ENCODE measurements at regions not wholly inside any gene's neighbourhood (a gene's known extent, or its start where the extent isn't known, plus 50 kb on each side); places are given as distances from the start of the nearest gene placed in this dataset.

DNA sequence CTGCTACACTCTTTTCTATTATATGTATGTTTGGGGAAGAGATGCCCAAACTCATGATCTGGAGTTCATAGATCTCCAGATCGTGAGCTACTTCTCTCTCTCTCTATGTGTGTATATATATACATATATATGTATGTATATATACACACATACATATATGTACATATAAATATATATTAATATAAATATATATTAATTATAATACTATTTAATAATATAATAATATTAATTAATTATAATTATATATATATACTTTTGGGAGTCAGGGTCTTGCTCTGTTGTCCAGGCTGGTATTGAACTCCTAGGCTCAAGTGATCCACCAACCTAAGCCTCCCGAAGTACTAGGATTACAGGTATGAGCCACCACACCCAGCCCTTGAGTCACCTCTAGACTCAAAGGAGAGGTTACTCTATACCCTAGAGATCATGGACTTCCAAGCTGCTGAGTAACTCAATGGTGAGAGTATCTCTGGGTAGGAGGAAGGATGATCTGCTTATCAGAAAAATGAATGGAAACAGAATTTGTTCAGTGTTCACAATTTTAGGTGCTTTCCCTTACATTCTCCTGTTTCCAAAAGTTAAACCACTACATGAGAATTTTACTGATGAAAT lies 463.5 kb upstream of the TRIB2 start:
- no peak for DNase-seq (ENCODE audit: low spot score)

DNA sequence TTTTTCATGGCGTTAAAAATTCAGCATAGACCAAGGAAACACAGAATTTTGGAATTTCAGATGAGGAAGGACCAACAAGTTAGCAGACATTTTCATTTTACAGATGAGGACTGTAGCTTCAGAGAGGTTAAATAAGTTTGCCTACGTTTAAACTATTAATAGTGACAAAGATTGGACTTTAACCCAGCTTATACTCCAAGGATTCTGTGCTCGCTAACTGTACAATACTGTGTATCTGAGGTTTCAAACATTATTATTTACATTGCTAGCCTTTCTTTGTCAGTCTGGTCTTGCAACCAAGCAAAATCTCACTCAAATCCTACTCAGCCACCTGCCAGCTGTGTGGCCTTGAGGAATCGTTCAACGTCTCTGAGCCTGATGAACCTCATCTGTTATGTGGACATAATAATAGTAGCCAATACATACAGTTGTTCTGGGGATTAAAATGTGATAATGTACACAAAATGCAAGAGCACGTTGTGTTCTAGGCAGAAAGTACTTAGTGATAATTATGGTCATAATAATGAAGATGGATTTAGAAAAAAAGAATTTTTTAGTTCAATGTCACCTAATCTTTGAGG lies 462.4 kb upstream of the TRIB2 start:
- no peak for DNase-seq (ENCODE audit: low spot score)

DNA sequence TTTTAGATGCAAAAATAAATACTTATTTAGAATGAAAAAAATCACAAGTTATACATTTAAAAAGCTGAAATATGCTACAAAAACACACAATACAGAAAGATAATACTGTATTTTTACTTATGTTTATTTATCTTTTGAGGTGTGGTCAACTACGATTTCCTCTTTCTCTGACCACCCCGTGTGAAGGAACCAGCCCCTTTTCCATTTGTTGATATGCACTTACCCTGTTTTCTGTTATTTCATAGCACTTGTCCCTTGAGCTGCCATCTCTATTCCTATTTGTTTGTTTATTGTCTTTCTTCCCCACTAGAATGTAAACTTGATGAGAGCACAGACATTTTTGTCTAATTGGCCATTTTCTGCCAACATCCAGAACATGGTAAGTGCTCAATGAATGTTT lies 460.5 kb upstream of the TRIB2 start:
- DNase-seq (ENCODE audit: low spot score) = no peak

DNA sequence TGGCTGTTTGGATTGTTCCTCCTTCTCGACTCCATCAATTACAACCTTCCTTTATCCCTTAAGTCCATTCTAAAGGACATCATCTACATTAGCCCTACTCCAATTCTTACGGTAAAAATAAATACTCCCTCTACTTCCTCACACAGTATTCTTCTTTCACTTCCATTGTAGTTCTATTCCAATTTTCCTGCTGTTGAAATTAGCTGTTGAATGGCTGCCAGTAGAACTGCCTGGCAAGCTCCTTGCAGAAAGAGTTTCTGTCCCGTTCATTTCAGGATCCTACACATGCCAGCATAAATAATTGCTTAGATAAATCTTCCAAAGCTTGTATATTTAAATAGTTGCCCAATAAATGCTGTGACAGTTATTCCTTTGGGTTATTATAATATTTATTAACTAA lies 459.3 kb upstream of the TRIB2 start:
- DNase-seq (ENCODE audit: low spot score) = no peak

DNA sequence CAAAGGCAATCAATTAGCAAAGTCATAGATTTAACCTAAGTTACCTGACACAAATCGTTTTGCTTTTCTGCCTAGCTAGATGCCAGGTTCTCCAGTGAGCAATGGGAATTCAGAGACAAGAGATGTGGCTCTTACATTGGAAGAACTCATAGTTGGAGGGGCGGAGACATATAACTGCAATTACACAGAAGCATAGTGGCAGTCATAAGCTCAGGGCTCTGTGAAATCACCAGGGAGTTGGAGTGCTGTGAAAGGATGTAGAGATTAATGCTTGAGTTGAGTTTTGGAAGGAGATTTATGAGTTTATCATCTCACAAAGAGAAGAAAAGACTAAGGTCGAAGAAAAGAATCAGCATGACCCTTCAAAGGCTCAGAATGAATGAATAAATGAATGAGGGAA lies 457.2 kb upstream of the TRIB2 start:
- DNase-seq (ENCODE audit: low spot score) = no peak

DNA sequence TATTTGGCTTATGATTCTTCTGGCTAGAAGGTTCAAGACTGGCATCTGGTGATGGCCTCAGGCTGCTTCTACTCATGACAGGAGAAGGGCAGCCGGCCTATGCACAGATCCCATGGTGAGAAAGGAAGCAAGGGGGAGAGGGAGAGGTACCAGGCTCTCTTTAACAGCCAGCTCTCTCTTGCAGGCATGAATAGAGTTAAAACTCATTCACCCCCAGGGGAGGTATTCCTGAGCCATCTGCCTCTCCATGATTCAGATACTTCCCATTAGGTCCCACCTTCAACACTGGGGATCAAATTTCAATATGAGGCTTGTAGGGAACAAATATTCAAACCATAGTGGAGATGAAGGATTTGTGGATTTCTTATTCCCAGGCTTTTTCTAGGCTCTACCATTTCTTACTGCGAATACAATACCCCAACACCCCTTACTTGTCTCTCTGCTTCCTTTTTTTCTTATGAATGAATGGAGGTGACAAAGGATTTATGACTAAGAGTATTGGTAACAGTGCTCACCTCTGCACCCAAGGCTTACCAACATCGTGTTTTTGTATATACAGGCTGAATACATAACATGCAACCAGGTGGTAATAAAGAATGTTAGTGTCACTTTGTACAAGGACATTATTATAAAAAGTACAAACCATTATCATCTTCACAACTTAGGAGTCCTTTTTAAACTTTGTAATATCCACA lies 454.6 kb upstream of the TRIB2 start:
- DNase-seq (ENCODE audit: low spot score) = no peak

- DNase-seq (ENCODE audit: low spot score) = no peak
Observed at GRCh38 chr2:12262681-12263436, 453.9 kb upstream of the TRIB2 start.

DNA sequence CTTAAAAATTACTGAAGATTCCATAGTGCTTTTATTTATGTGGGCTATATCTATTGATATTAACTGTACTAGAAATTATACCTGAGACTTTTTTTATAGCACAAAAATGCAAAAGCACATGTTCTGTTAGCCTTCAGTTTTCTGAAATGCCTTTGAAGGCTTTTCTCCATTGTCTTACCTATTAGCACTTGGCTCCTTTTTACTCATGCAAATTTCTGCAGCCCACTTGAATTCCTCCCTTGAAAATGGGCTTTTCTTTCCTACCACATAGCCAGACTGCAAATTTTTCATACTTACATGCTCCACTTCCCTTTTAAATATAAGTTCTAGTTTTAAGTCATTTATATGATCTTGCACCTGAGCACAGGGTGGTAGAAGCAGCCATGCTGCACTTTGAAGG lies 453.0 kb upstream of the TRIB2 start:
- DNase-seq (ENCODE audit: low spot score) = no peak

- no peak for DNase-seq (ENCODE audit: low spot score)
Observed at GRCh38 chr2:12264146-12264545, 452.6 kb upstream of the TRIB2 start.

GRCh38 chr2:12265646-12266045 lies 451.1 kb upstream of the TRIB2 start:
- no peak for DNase-seq (ENCODE audit: low spot score)

DNA sequence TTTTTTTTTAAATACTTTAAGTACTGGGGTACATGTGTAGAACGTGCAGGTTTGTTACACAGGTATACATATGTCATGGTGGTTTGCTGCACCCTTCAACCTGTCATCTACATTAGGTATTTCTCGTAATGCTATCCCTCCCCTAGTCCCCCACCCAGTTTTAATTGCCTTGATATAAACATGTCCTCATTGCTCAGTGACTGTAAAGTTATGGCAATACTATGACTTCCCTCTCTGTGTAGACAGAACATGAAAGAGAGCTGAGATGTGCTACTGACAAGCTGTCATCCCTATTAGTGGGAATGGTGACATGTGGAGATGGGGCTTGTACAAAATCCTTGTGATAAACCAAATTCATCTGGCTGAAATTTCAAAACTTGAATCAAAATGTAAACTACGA lies 449.7 kb upstream of the TRIB2 start:
- DNase-seq (ENCODE audit: low spot score) = no peak

DNA sequence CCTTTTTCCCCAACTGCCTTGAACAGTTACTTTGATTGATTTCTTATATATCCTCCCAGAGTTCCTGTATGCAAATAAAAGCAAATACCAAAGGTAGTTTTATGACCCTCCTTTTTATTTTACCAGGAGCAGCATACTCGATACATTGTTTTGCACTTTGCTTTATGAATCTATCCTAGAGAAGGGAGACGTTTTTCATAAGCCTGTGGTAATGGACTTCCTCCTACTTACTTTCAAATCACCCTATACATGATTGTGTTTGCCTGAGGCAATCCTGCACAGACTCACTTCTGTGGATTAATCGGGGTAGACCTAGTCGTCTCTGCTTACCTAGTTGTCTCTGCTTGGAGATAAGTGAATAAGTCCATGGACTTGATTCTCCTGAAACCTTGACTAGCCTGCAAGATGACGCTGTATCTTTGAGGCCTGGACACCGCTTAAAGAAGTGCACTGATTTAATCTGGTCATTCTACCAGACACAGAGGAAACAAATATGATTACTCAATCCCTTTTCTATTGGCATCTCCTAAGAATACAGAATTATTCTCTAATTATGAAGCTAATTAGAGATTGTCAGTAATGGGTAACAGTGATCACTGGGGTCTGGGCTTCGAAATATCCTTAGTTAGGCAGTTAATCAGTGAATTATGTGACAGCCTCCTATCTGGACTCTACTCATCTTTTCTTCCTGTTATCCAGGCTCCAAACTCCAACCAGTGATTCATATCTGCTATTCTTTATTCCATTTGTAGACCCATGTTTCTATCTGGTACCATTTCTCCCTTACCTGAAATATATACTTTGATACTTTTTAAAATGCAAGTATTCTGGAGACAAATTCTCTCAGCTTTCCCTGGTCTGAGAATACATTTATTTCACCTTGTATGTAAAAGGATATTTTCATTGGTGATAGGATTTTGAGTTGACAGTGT lies 447.4 kb upstream of the TRIB2 start:
- no peak for DNase-seq (ENCODE audit: low spot score)

GRCh38 chr2:12270876-12271588 lies 445.7 kb upstream of the TRIB2 start:
- DNase-seq (ENCODE audit: low spot score) = no peak

DNA sequence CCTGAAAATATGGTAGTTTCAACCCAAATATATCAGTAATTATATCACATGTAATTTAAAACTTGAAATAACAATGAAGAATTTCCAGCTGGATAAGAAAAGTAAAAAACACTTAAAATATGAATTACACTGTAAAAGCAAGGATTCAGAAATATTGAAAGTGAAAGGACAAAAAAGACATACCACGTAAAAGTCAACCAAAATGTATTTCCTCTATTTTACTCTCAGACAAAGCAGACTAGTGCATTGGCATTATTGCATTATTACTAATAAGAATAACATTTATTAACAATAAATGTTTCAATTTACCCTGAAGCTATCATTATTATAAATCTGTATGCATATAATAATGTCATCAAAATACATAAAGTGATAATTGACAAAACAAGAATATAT lies 445.1 kb upstream of the TRIB2 start:
- DNase-seq (ENCODE audit: low spot score) = no peak

GRCh38 chr2:12273111-12273510 lies 443.6 kb upstream of the TRIB2 start:
- DNase-seq (ENCODE audit: low spot score) = no peak

DNA sequence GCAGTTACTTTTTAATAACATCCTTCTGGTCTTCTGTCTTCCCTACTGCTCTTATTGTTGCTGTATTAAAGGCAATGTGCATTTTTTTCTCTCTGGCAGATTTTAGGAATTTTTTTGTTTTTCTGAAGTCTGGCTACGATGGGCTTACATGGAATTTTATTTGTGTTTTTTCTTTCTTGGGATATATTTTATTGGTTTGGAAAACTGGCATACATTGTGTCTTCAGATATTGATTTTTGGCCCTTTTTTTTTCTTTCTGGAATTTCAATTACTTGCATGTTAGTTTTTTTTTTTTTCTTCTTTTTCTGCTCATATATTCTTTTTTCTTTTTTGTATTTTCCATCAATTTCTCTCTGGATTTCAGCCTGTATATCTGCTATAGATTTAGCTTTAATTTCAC lies 442.1 kb upstream of the TRIB2 start:
- no peak for DNase-seq (ENCODE audit: low spot score)

DNA sequence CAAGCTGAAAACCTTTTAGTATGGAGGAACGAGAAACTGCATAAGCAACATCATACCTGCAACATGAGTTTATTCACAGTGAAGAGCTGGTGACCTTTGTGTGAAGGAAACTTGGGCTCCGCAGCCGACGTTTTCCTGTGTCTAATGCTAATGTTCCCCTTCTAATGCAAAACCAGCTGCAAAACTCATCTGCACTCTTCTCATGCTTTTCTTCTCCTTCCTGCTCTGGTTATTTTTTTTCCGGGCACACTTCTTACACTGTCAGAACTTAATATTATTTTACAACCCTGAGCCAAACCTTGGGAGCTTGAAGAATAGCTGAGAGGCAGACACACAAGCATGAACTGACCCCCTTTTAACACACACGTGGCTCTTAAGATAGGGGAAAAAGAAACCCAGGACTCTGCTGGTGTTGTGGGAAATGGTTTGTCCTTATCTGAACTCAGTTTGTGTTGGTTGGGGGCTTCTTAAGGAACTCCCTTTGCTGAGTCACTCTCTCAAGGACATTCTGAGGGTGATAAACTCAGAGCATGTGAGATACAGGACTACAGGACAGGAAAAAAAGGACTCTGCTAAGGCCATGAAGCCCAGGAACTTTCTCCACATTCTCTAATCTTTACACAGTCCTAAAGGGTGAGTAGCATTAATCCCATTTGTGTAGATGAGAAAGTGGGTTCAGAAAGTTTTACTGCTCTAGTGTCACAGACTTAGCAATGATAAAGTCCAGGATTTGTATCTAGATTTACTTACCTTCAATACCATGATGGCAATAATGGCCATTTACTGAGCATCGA lies 439.3 kb upstream of the TRIB2 start:
- DNase-seq (ENCODE audit: low spot score) = no peak

- no peak for DNase-seq (ENCODE audit: low spot score)
Observed at GRCh38 chr2:12278217-12278750, 438.5 kb upstream of the TRIB2 start.

- DNase-seq (ENCODE audit: low spot score) = no peak
Observed at GRCh38 chr2:12282780-12283695, 433.7 kb upstream of the TRIB2 start.
